Fibroblast of gingiva (primary cell): ENCODE measurements at regions not wholly inside any gene's neighbourhood (a gene's known extent, or its start where the extent isn't known, plus 50 kb on each side); places are given as distances from the start of the nearest gene placed in this dataset.

ENCODE experiments used
- DNase-seq: peaks from one replicate; pipeline ENCODE4 v3.0.0-alpha.2; 2011; ENCODE audit warnings: low read depth

GRCh38 chr4:8754634-8755589 is 116.7 kb downstream of the HMX1 start:
- DNase-seq, result no peak

DNA sequence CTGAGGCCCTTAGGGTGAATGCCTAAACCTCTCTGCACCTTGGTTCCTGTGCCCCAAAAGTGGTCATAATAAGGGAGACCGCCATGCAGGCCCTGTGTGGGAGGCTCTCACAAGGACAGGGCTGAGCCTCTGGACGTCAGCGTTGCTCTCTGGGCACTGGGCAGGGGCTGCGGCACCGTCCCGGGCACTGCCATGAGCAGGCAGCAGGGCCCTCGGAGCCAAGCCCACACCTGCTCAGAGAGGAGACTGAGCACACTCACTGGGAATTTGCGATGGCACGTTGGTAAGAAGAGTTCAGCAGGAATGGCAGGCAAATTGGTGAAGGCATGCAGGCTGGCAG is 123.4 kb downstream of the HMX1 start:
- DNase-seq, result no peak

- DNase-seq, result no peak
Measured at GRCh38 chr4:8747467-8748235, 124.0 kb downstream of the HMX1 start.

- DNase-seq, result no peak
Measured at GRCh38 chr4:8746523-8747466, 124.8 kb downstream of the HMX1 start.

- no peak for DNase-seq
Measured at GRCh38 chr4:8745826-8746225, 125.8 kb downstream of the HMX1 start.

- DNase-seq, result no peak
Measured at GRCh38 chr4:8745005-8745790, 126.4 kb downstream of the HMX1 start.

GRCh38 chr4:8744083-8744805 is 127.4 kb downstream of the HMX1 start:
- DNase-seq, result no peak

DNA sequence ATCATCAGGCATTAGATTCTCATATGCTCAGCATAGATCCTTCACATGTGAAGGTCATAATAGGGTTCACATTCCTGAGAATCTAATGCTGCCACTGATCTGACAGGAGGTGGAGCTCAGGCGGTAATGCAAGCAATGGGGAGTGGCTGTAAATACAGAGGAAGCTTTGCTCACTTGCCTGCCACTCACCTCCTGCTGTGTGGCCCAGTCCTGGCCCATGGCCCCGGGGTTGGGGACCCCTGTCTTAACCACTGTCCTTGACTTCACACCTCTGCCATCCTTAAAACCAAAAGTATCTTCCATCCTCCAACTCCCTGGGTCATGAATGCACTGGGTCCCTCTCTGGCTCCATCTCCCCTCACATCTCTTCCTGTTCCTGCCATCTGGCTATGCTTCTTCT is 129.1 kb downstream of the HMX1 start:
- no peak for DNase-seq

- no peak for DNase-seq
Measured at GRCh38 chr4:8741513-8742226, 130.0 kb downstream of the HMX1 start.

DNA sequence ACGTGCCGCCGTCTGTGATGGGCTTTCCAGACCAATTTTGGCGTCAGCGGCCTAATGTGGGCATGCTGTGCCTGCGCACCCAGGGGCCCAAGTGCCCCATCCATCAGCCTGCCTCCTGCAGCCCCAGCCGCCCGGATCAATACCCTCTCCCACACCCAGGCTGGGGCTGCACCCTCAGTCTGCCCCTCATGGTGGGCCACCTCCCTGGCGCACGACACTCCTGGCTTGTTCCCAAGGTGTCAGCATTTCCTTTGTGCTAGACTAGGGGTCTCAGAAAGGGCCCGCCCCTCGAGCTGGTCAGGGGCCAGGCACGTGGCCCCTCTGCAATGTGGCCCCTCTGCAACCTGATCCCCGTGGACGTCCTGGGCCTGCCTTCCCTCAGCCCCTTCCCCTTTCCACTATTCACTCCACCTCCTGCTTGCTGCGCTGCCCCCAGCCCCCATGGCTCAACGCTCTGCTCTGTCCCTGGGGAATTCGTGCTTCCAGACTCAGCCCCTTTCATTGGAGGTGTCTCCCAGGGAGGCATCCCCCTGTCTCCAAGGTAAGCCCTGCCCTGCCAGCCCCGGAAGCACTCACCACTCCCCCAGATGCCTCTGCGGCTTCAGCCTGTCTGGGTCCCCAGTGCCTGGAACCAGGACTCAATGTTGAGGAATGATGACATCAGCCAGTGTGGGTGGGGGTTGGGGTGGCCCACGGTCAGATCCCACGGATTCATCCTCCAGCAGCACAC is 130.8 kb downstream of the HMX1 start:
- no peak for DNase-seq

- no peak for DNase-seq
Measured at GRCh38 chr4:8739820-8740665, 131.6 kb downstream of the HMX1 start.

GRCh38 chr4:8739317-8739716 is 132.3 kb downstream of the HMX1 start:
- no peak for DNase-seq

- DNase-seq, result no peak
Measured at GRCh38 chr4:8738471-8738931, 133.1 kb downstream of the HMX1 start.

DNA sequence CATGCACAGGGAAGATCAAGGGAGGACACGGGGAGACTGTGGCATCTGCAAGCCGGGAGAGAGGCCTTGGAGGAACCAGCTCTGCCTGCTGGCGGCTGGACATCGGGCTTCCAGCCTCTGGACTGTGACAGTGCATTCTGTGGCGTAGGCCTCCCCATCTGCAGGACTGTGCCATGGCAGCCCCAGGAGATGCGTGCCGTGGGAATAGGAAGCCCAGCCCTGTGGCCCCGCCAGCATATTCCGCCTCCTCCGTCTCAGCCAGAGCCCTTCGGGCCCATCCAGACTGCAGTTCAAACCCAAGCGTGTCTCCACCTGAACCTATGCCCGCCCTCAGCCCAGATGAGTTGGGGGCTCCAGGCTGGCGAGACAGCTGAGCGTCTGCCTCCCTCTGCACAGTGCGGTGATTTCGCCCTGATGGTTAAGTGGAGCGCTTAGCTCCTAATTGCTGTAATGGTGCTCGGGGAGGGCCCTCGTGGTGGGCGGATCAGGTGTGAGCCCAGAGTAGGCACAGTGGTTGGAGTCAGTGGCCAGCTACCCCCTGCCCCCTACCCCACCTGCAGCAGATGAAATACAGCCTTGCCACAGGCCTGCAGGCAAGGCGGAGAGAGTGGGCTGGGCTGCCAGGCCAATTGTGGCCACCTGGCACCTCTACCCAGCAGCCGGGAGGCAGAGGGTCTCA is 133.9 kb downstream of the HMX1 start:
- DNase-seq, result no peak

- no peak for DNase-seq
Measured at GRCh38 chr4:8737075-8737474, 134.6 kb downstream of the HMX1 start.

- no peak for DNase-seq
Measured at GRCh38 chr4:8736090-8736825, 135.4 kb downstream of the HMX1 start.
